OCI-LY3 (cell line): ENCODE measurements at regions not wholly inside any gene's neighbourhood (a gene's known extent, or its start where the extent isn't known, plus 50 kb on each side); places are given as distances from the start of the nearest gene placed in this dataset.

Experiments used
- H2AFZ ChIP-seq: fragments of 200-600, 300-600 bp; shearing (Covaris generic); 2 replicates; pipeline ENCODE4 v1.6.0; 2014; ENCODE audit warnings: antibody characterized with exemption, low read depth, low read length
- H3K27ac ChIP-seq: fragments of 200-600, 300-600 bp; sonication (generic); 2 replicates; pipeline ENCODE4 v1.5.1; 2014; ENCODE audit warnings: mild to moderate bottlenecking, low read length, moderate library complexity, mixed read lengths
- H3K27me3 ChIP-seq: fragments of 200-600, 300-600 bp; sonication (generic); 2 replicates; pipeline ENCODE4 v1.6.1; 2014; ENCODE audit warnings: low read depth, low read length, mixed read lengths
- H3K36me3 ChIP-seq: fragments of 200-600, 300-600 bp; sonication (generic); replicated peaks from 2 replicates; pipeline ENCODE3; 2014; ENCODE audit warnings: low read depth, low read length, mixed read lengths
- H3K4me1 ChIP-seq: fragments of 300-600, 200-600 bp; sonication (generic); 2 replicates; pipeline ENCODE4 v1.6.1; 2014; ENCODE audit warnings: low read length, mixed read lengths
- H3K4me2 ChIP-seq: fragments of 200-600, 300-600 bp; sonication (generic); 2 replicates; pipeline ENCODE4 v1.6.1; 2014; ENCODE audit warnings: low read length, mixed read lengths
- H3K4me3 ChIP-seq: fragments of 300-600, 200-600 bp; sonication (generic); 2 replicates; pipeline ENCODE4 v1.5.1; 2014; ENCODE audit warnings: antibody characterized with exemption, mild to moderate bottlenecking, low read length, moderate library complexity
- H3K79me2 ChIP-seq: fragments of 300-600, 200-600 bp; shearing (Covaris generic); 2 replicates; pipeline ENCODE4 v1.6.1; 2014; ENCODE audit warnings: mild to moderate bottlenecking, low read length, mixed read lengths
- H3K9ac ChIP-seq: fragments of 300-600, 200-600 bp; shearing (Covaris generic); 2 replicates; pipeline ENCODE4 v1.6.0; 2014; ENCODE audit warnings: mild to moderate bottlenecking, low read length, moderate library complexity
- H3K9me3 ChIP-seq: fragments of 200-600, 300-600 bp; shearing (Covaris generic); 2 replicates; pipeline ENCODE4 v1.6.1; 2014; ENCODE audit warnings: low read length, mixed read lengths; ENCODE audit not compliant: insufficient read depth
- H4K20me1 ChIP-seq: fragments of 200-600, 300-600 bp; sonication (generic); 2 replicates; pipeline ENCODE4 v1.6.1; 2016; ENCODE audit warnings: low read length, mixed read lengths; ENCODE audit not compliant: insufficient read depth
- EZH2phosphoT487 ChIP-seq: fragments of 200-600 bp; shearing (Covaris generic); IDR thresholded peaks from 2 replicates; pipeline ENCODE4 v1.6.1; 2018; ENCODE audit warnings: antibody characterized with exemption, mixed run types, low read depth
- TF ChIP-seq, protein P1 (sequence below): fragments of 200-600, 300-600 bp; sonication (generic); IDR thresholded peaks from 2 replicates; pipeline ENCODE4 v1.5.1; 2014; ENCODE audit warnings: antibody characterized with exemption, low read length, low read depth

DNA sequence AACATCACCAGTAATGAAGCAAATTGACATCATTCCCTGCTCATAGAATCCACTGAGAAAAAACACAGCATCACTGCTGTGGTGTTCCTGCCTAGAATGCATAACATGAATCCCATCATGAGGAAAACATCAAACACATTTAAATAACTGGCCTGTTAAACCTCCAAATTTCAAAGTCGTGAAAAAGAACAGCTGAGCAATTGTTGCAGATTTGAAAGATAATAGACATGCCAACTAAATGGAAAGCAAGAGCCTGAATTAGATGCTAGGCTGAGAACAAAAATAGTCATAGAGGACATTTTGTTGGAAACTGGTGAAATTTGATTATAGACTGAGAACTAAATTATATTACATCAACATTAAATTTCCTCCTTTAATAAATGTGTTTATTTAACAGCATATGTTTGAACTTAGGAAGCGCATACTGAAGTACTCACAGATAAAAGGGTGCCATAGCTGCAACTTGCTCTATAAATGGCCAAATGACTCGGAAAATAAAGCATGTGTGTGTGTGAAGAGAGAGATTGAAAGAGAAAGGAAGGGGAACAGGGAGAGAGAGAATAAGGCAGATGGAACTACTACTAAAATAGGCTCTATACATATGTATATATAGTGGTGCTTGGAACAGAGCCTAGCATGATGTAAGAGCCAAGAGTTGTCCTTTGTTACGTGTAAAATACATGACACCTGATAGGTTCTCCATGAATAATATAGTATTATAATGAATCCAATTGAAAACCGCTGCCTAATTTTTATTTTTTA, 305.0 kb upstream of the MON1B start:
- Histone ChIP-seq H3K4me1 (no peaks in the 10 kb centered on the region), H3K36me3 (no peaks in the 10 kb centered on the region), H3K27ac (no peak overlapping the region), H3K9me3 (no peaks in the 10 kb centered on the region), H3K27me3 (no peaks in the 10 kb centered on the region), H3K79me2 (no peaks in the 10 kb centered on the region), H3K9ac (no peak overlapping the region), H2AFZ (no peak overlapping the region), H4K20me1 (0 out of 2 replicates have a peak, but pooled peaks cover 7% of the 10 kb centered on the region), H3K4me3 (no peak overlapping the region), H3K4me2 (no peak overlapping the region)
- no peak for TF ChIP-seq EZH2phosphoT487
- TF ChIP-seq, protein P1, sequence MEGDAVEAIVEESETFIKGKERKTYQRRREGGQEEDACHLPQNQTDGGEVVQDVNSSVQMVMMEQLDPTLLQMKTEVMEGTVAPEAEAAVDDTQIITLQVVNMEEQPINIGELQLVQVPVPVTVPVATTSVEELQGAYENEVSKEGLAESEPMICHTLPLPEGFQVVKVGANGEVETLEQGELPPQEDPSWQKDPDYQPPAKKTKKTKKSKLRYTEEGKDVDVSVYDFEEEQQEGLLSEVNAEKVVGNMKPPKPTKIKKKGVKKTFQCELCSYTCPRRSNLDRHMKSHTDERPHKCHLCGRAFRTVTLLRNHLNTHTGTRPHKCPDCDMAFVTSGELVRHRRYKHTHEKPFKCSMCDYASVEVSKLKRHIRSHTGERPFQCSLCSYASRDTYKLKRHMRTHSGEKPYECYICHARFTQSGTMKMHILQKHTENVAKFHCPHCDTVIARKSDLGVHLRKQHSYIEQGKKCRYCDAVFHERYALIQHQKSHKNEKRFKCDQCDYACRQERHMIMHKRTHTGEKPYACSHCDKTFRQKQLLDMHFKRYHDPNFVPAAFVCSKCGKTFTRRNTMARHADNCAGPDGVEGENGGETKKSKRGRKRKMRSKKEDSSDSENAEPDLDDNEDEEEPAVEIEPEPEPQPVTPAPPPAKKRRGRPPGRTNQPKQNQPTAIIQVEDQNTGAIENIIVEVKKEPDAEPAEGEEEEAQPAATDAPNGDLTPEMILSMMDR, result no peak

DNA sequence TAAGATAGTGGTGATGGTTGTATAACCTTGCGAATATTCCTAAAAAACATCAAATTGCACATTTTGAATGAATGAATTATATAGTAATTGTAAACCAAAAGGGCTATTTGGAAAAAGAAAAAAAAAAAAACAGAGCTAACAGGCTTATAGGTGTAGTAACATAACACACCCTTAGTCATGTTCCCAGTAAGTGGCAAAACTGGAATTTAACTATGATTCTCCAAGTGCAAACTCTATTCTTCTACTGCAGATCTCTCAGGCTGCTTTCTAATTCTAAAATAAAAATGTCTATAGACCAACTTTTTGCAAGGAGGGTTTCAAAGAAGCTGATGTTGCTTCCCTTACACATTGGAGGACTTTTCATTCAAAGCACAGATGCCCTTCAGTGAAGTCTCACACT, 293.2 kb upstream of the MON1B start:
- Histone ChIP-seq H3K27me3 (no peaks in the 10 kb centered on the region), H2AFZ (no peak overlapping the region), H3K36me3 (no peaks in the 10 kb centered on the region), H3K9ac (no peak overlapping the region), H3K4me3 (no peak overlapping the region), H3K27ac (no peak overlapping the region), H3K4me2 (no peak overlapping the region), H3K4me1 (no peaks in the 10 kb centered on the region), H4K20me1 (no peaks in the 10 kb centered on the region), H3K9me3 (no peaks in the 10 kb centered on the region; the same call in 1 of the 2 replicates), H3K79me2 (no peaks in the 10 kb centered on the region)
- TF ChIP-seq, protein P1, result no peak

DNA sequence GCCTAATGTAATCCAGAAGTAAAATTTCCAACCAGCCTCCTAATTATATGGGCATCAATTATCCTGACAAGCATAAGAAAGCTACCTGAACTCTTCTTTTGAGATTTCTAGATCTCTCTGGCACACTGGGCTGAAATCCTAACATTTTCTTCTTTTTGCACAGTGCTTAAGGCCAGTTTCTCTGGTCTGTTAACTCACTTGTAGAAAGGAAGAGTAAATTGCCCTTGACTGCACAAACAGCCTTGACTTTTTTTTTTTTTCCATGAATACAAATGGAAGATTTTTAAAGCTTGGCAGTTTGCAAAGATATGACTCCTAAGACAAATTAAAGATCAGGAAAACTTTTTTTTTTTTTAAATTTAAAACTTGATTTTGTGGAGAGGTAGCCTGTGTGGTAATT, 291.2 kb upstream of the MON1B start:
- Histone ChIP-seq H4K20me1 (no peaks in the 10 kb centered on the region), H3K9ac (no peak overlapping the region), H3K36me3 (no peaks in the 10 kb centered on the region), H3K27ac (no peak overlapping the region), H3K9me3 (no peaks in the 10 kb centered on the region; the same call in 1 of the 2 replicates), H3K79me2 (no peaks in the 10 kb centered on the region), H3K4me1 (peaks cover 12% of the 10 kb centered on the region), H3K4me3 (no peak overlapping the region), H3K4me2 (no peak overlapping the region), H2AFZ (no peak overlapping the region), H3K27me3 (no peaks in the 10 kb centered on the region)
- TF ChIP-seq EZH2phosphoT487, result no peak
- TF ChIP-seq, protein P1, result no peak

DNA sequence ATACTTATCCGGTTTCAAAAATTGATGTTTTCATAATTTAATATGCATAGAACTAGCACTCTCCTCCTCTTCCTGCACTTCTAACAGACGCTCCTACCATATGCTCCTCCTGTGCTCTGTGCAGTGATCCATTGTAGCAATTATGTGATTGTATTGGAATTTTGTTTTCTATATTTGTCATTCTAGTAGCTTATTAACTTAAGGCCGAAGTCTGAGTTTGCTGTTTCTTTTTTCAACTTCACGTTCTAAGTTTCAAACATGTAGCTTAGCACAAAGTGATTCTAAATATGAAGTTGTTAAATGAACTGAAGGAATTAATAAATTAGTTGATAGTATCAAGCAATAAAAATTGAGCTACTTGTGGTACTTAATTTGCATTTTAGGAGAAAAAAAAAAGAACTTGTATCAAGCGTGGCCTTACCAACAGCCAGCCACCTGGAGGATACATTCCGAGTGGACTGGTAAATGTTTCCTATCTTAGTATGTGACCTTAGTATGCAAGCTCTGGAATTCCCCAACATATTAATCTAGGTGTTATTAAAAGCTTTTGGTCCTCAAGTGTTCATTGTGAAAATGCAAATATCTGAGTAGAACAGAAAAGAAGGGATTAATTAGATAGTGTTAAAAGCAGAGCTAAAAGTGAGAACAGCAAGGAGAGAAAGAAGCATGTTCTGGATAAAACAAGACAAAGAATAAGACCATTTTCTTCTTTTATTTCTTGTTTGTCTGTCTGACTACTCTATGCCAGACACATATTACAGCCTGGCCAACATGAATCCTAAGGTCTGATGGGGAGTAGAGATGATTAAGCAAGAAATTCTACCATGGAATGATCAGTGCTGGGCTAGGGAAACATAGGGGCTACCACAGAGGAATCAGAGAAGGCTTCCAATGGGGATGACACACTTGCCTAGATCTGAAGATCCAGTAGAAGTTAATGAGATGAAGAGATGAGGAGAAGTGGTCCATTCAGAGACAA, 290.4 kb upstream of the MON1B start:
- no peaks in the 10 kb centered on the region for H3K27me3 ChIP-seq
- H3K79me2 ChIP-seq, result no peaks in the 10 kb centered on the region
- H3K27ac ChIP-seq, result no peak overlapping the region
- no peak overlapping the region for H3K9ac ChIP-seq
- no peak overlapping the region for H3K4me2 ChIP-seq
- H2AFZ ChIP-seq, result no peak overlapping the region
- H3K4me3 ChIP-seq, result no peak overlapping the region
- peaks cover 14% of the 10 kb centered on the region for H3K4me1 ChIP-seq
- no peaks in the 10 kb centered on the region for H3K36me3 ChIP-seq
- no peaks in the 10 kb centered on the region for H3K9me3 ChIP-seq
- no peaks in the 10 kb centered on the region for H4K20me1 ChIP-seq
- TF ChIP-seq, protein P1, result no peak
- TF ChIP-seq EZH2phosphoT487, result no peak
